ENCODE measurements at regions not wholly inside any gene's neighbourhood (a gene's known extent, or its start where the extent isn't known, plus 50 kb on each side); places are given as distances from the start of the nearest gene placed in this dataset.

- no peaks in the 10 kb centered on the region for H3K9me3 Mint-ChIP-seq
- Histone ChIP-seq H3K56ac (ENCODE audit: insufficient read length, low read depth, low read length) (no peak overlapping the region), H4K5ac (ENCODE audit: insufficient read length, low read depth, low read length) (no peak overlapping the region), H2BK5ac (ENCODE audit: insufficient read length, low read length) (no peak overlapping the region), H2BK12ac (ENCODE audit: insufficient read length, low read depth, low read length) (no peak overlapping the region), H2BK120ac (ENCODE audit: low read depth, low read length, poor library complexity, severe bottlenecking) (no peak overlapping the region), H3K18ac (ENCODE audit: insufficient read length, low read depth, low read length) (peak overlapping the region; percentile 78), H4K91ac (ENCODE audit: insufficient read length, low read depth, low read length) (no peak overlapping the region), H3K4me2 (ENCODE audit: insufficient read depth, insufficient read length, low read length) (no peak overlapping the region), H3K9ac (ENCODE audit: extremely low read depth, insufficient read length, low read length) (no peak overlapping the region), H2BK20ac (ENCODE audit: low read depth, low read length, poor library complexity, severe bottlenecking) (no peak overlapping the region), H2AK5ac (ENCODE audit: insufficient read length, low read length) (no peak overlapping the region), H4K20me1 (ENCODE audit: control insufficient read depth, insufficient read depth, insufficient read length) (no peaks in the 10 kb centered on the region), H2BK15ac (ENCODE audit: low read depth, low read length) (no peak overlapping the region), H3T11ph (ENCODE audit: low read length) (no peak overlapping the region), H3K79me1 (ENCODE audit: insufficient read depth, low read depth, low read length, poor library complexity, severe bottlenecking) (no peaks in the 10 kb centered on the region), H3K79me2 (ENCODE audit: insufficient read depth, low read length) (no peaks in the 10 kb centered on the region), H3K4me1 (ENCODE audit: insufficient read depth, low read length) (peaks cover 10% of the 10 kb centered on the region; the same call in 1 of the 2 replicates), H3K27ac (ENCODE audit: insufficient read length, low read depth, low read length) (peak overlapping the region; percentile 72), H3K27me3 (ENCODE audit: insufficient read depth, low read length) (no peaks in the 10 kb centered on the region), H3K23ac (ENCODE audit: insufficient read length, low read depth, low read length) (no peak overlapping the region), H3K14ac (ENCODE audit: insufficient read depth, low read length) (no peak overlapping the region; the same call in 1 of the 2 replicates), H2AFZ (ENCODE audit: low read length) (no peak overlapping the region), H3K9me3 (ENCODE audit: control insufficient read depth, low read depth, low read length) (no peaks in the 10 kb centered on the region), H3K23me2 (ENCODE audit: insufficient read length, low read depth, low read length, poor library complexity, severe bottlenecking) (no peaks in the 10 kb centered on the region), H3K4ac (ENCODE audit: low read depth, low read length) (no peak overlapping the region), H4K8ac (replicated peaks; ENCODE audit: insufficient read length, low read depth, low read length) (no peak overlapping the region)
- H3K27ac Mint-ChIP-seq: peak overlapping the region; percentile 18 to 59 (median 29); a peak in 3 of 7 replicates
- no CpG with 5 or more reads among the region's 4 CpGs for WGBS (ENCODE audit: extremely low coverage, insufficient read length, low lambda C conversion rate)
- H3K4me3 Mint-ChIP-seq: no peak overlapping the region
- no peak for TF ChIP-seq CTCF (conservative IDR thresholded peaks at IDR 0.05)
- no peaks in the 10 kb centered on the region; the same call in 1 of the 2 replicates for H3K27me3 Mint-ChIP-seq (ENCODE audit: low read depth)
- no peaks in the 10 kb centered on the region for H3K36me3 Mint-ChIP-seq (ENCODE audit: insufficient read depth in 1 of 3, low read depth in 3 of 3)
- DNase-seq: no peak
- H3K4me1 Mint-ChIP-seq: peaks cover 42 to 49% of the 10 kb centered on the region in 2 experiments
Observed at GRCh38 chr4:152165846-152166245, 370.0 kb downstream of the FBXW7 start.
